Panc1 (cell line): ENCODE measurements at regions not wholly inside any gene's neighbourhood (a gene's known extent, or its start where the extent isn't known, plus 50 kb on each side); places are given as distances from the start of the nearest gene placed in this dataset.

Source experiments
- ATAC-seq: fragments of 200-7000 bp; cut with Tn5 transposase; 2 replicates; pipeline ENCODE4 v1.9.1; 2020; ENCODE audit warnings: mild to moderate bottlenecking, moderate library complexity
- BruUV-seq: library from RNA; stranded (reverse); fragments of 400-500 nt; replicated peaks from 2 replicates; lab custom pipeline; 2021; lab: Mats Ljungman, UMichigan
- CTCF ChIA-PET: fragments of 300-600 bp; sonication (Branson Sonifier 250); formaldehyde crosslinking; loops from one replicate; lab custom pipeline; 2022; ENCODE audit warnings: antibody characterized with exemption; lab: Charles Lee
- POLR2A ChIA-PET: fragments of 300-600 bp; sonication (Branson Sonifier 250); formaldehyde crosslinking; loops from one replicate; lab custom pipeline; 2022; ENCODE audit warnings: antibody characterized with exemption; lab: Charles Lee
- DNase-seq: peaks from one replicate; pipeline ENCODE4 v3.0.0-alpha.2; 2010; ENCODE audit warnings: low read depth, low spot score
- H3K27ac ChIP-seq: 2 replicates; pipeline ENCODE4 v1.5.1; 2011; ENCODE audit warnings: mild to moderate bottlenecking, low read length, inconsistent platforms
- H3K27me3 ChIP-seq: fragments of 200-500 bp; sonication (Bioruptor generic); 2 replicates; pipeline ENCODE4 v1.6.0; 2014; ENCODE audit warnings: low read length, inconsistent platforms; ENCODE audit not compliant: control insufficient read depth, insufficient read depth
- H3K36me3 ChIP-seq: fragments of 200-500 bp; sonication (Bioruptor generic); 2 replicates; pipeline ENCODE4 v1.5.1; 2014; ENCODE audit warnings: inconsistent platforms, mild to moderate bottlenecking, low read length, moderate library complexity; ENCODE audit not compliant: control insufficient read depth, insufficient read depth
- H3K4me1 ChIP-seq: 2 replicates; pipeline ENCODE4 v1.5.1; 2011; ENCODE audit warnings: inconsistent platforms, mild to moderate bottlenecking, low read length, moderate library complexity; ENCODE audit not compliant: control insufficient read depth, insufficient read depth
- H3K4me3 ChIP-seq, 2 experiments: 2 replicates each; pipeline ENCODE4 v1.5.1; 2011 to 2012; ENCODE audit warnings: low read depth in 2 of 2, low read length in 2 of 2, mild to moderate bottlenecking in 2 of 2, inconsistent platforms in 1 of 2, moderate library complexity in 1 of 2
- H3K9me3 ChIP-seq: fragments of 200-500 bp; sonication (Bioruptor generic); 2 replicates; pipeline ENCODE4 v1.5.1; 2014; ENCODE audit warnings: low read depth, mild to moderate bottlenecking, inconsistent platforms, low read length, moderate library complexity; ENCODE audit not compliant: control insufficient read depth, insufficient read depth
- CTCF ChIP-seq: fragments of 450-650 bp; IDR thresholded peaks from 2 replicates; pipeline ENCODE4 v1.5.1; 2017; ENCODE audit warnings: mild to moderate bottlenecking
- POLR2AphosphoS5 ChIP-seq: IDR thresholded peaks from 2 replicates; pipeline ENCODE4 v1.6.1; 2012; ENCODE audit warnings: mild to moderate bottlenecking, low read depth, low read length, moderate library complexity
- REST ChIP-seq, 2 experiments: IDR thresholded peaks; 2 replicates each; pipeline ENCODE4 v1.6.1; 2011 to 2012; ENCODE audit warnings: low read depth in 2 of 2, control low read depth in 1 of 2, low read length in 1 of 2, mild to moderate bottlenecking in 1 of 2, moderate library complexity in 1 of 2; ENCODE audit not compliant: insufficient read depth in 1 of 2
- SIN3A ChIP-seq: IDR thresholded peaks from 2 replicates; pipeline ENCODE4 v1.6.1; 2012; ENCODE audit warnings: low read depth, mild to moderate bottlenecking, low read length, moderate library complexity, borderline replicate concordance; ENCODE audit not compliant: insufficient read depth
- TCF7L2 ChIP-seq: IDR thresholded peaks from 2 replicates; pipeline ENCODE4 v1.6.1; 2011; ENCODE audit warnings: mild to moderate bottlenecking, low read depth, low read length, inconsistent platforms
- in situ Hi-C: cut with HindIII; loops from 2 replicates; pipeline ENCODE4 v1.10.0; 2016; ENCODE audit warnings: low sequenced_read_pairs, low pct_unique_long_range_greater_than_20kb
- intact Hi-C: fragments of 100-400 bp; cut with micrococcal nuclease; formaldehyde crosslinking; loops from one replicate; pipeline ENCODE4 v1.10.0; 2022; ENCODE audit not compliant: unreplicated experiment

GRCh38 chr7:113207931-113208330, 89.6 kb upstream of the SMIM30 start:
- in situ Hi-C loops (no loop called here), intact Hi-C loops (no loop called here)
- BruUV-seq, result no TSS peak
- no peak overlapping the region for H3K4me3 ChIP-seq
- no peaks in the 10 kb centered on the region for H3K9me3 ChIP-seq
- H3K4me1 ChIP-seq, result no peaks in the 10 kb centered on the region
- no peaks in the 10 kb centered on the region for H3K27me3 ChIP-seq
- POLR2A ChIA-PET, result no interaction called here
- no peaks in the 10 kb centered on the region for H3K36me3 ChIP-seq
- DNase-seq, result no peak
- no peak overlapping the region for H3K27ac ChIP-seq
- TF ChIP-seq CTCF, result no peak
- no peak for TF ChIP-seq POLR2AphosphoS5
- TF ChIP-seq REST (IDR thresholded peaks at IDR 0.05; ENCODE audit: insufficient read depth in 1 of 2, low read depth in 2 of 2, low read length in 1 of 2), result no peak
- TF ChIP-seq SIN3A, result no peak
- no peak for TF ChIP-seq TCF7L2
- CTCF ChIA-PET, result no interaction called here
- ATAC-seq, result no peak

- Histone ChIP-seq H3K9me3 (no peaks in the 10 kb centered on the region), H3K4me1 (no peaks in the 10 kb centered on the region), H3K4me3 (no peak overlapping the region), H3K27me3 (no peaks in the 10 kb centered on the region), H3K36me3 (no peaks in the 10 kb centered on the region), H3K27ac (no peak overlapping the region)
- intact Hi-C loops, result no loop called here
- CTCF ChIA-PET, result no interaction called here
- DNase-seq (no peak), ATAC-seq (no peak)
- POLR2A ChIA-PET, result no interaction called here
- no TSS peak for BruUV-seq
- in situ Hi-C loops, result no loop called here
- no peak for TF ChIP-seq TCF7L2
- no peak for TF ChIP-seq SIN3A
- no peak for TF ChIP-seq REST (IDR thresholded peaks at IDR 0.05; ENCODE audit: insufficient read depth in 1 of 2, low read depth in 2 of 2, low read length in 1 of 2)
These were observed 89.1 kb upstream of the SMIM30 start for GRCh38 chr7:113207441-113207840.
